NT2/D1 (cell line): ENCODE measurements at regions not wholly inside any gene's neighbourhood (a gene's known extent, or its start where the extent isn't known, plus 50 kb on each side); places are given as distances from the start of the nearest gene placed in this dataset.

Experiments
- DNase-seq: peaks from one replicate; pipeline ENCODE4 v3.0.0-alpha.2; 2011; ENCODE audit warnings: low read depth, low spot score
- H3K27me3 ChIP-seq: 2 replicates; pipeline ENCODE4 v1.6.0; 2011; ENCODE audit warnings: mild to moderate bottlenecking; ENCODE audit not compliant: insufficient read length, insufficient read depth
- H3K36me3 ChIP-seq: 2 replicates; pipeline ENCODE4 v1.6.1; 2011; ENCODE audit warnings: mild to moderate bottlenecking, low read length, mixed read lengths; ENCODE audit not compliant: insufficient read depth, insufficient read length
- H3K4me1 ChIP-seq: 2 replicates; pipeline ENCODE4 v1.5.1; 2011; ENCODE audit not compliant: insufficient read depth, insufficient read length
- H3K4me3 ChIP-seq: 2 replicates; pipeline ENCODE4 v1.5.1; 2011; ENCODE audit warnings: low read depth; ENCODE audit not compliant: insufficient read length
- H3K9ac ChIP-seq: 2 replicates; pipeline ENCODE4 v1.6.0; 2011; ENCODE audit warnings: low read depth; ENCODE audit not compliant: insufficient read length
- H3K9me3 ChIP-seq: 2 replicates; pipeline ENCODE4 v1.5.1; 2011; ENCODE audit warnings: mild to moderate bottlenecking, low read length; ENCODE audit not compliant: insufficient read depth
- SUZ12 ChIP-seq: IDR thresholded peaks from 2 replicates; pipeline ENCODE4 v1.6.1; 2011; ENCODE audit not compliant: insufficient read length, insufficient read depth; ENCODE audit errors: extremely low read depth
- YY1 ChIP-seq: IDR thresholded peaks from 2 replicates; pipeline ENCODE4 v1.6.1; 2011; ENCODE audit not compliant: insufficient read length, insufficient read depth
- ZNF274 ChIP-seq: IDR thresholded peaks from 2 replicates; pipeline ENCODE4 v1.6.1; 2011; ENCODE audit warnings: mild to moderate bottlenecking, low read depth, low read length

DNA sequence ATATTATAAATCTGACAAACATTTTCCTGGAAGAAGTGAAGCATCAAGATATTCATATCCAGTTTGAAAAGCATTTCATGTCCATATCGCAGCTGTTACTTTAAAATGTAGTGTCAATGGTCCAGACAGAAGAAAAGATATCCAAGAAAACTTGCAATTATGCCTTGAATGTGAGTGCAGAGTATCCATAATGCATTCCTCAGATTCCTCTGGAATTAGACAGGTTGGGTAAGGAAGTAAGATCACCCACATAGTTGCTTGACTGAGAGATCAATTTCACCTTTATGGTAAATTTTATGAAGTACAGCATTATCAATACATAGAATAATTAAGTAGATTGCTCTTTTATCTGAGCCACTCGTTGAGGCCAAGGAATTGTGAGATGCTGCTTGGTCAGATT, 327.0 kb upstream of the SLITRK5 start:
- TF ChIP-seq ZNF274 (no peak), YY1 (no peak), SUZ12 (no peak)
- no peak for DNase-seq

DNA sequence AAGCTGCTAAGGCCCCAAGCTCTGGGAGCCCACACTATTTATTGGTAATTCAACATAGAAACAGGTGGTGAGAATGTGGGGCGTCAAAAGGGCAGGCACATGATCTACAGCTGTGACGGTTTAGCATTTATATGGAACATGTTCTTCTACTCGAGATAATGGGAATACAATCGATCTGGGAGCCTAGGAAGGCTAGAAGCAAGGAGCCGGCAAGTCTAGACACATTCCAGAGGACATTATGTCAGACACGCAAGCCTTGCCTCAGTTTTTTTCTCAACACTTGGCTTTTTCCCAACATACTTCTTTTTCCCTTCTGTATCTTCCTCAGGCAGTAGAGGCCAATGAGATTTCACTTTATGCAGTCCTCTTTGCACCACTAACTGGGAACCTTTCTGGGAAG, 315.7 kb upstream of the SLITRK5 start:
- TF ChIP-seq YY1 (no peak), SUZ12 (no peak), ZNF274 (no peak)
- Histone ChIP-seq H3K27me3 (no peaks in the 10 kb centered on the region), H3K9me3 (no peaks in the 10 kb centered on the region), H3K36me3 (no peaks in the 10 kb centered on the region), H3K4me1 (no peaks in the 10 kb centered on the region), H3K9ac (no peak overlapping the region), H3K4me3 (no peak overlapping the region)
- no peak for DNase-seq

More for the DNA sequence above, 327.0 kb upstream of the SLITRK5 start:
- H3K4me1 ChIP-seq: no peaks in the 10 kb centered on the region
- H3K9ac ChIP-seq: no peak overlapping the region
- H3K4me3 ChIP-seq: no peak overlapping the region
- H3K36me3 ChIP-seq: no peaks in the 10 kb centered on the region
- no peaks in the 10 kb centered on the region for H3K27me3 ChIP-seq
- H3K9me3 ChIP-seq: no peaks in the 10 kb centered on the region

DNA sequence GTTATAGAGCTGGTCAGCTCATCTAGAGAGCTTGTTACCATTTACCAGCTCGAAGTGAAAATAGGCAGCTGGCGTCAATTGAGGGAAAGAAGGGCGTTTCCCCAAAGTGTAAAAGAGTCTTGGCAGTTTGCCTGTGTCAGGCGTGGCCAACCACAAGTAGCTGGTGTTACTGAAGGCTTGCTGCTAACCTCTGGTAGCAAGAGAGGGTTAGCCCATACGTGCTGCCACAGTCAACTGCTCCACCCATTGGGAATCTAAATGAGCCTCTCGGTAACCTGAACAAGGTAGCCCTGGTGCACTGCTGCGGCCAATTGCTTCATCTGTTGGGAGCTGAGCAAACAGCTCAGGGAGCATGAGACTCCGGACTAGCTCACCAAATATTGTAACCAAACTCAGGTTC, 314.9 kb upstream of the SLITRK5 start:
- no peak overlapping the region for H3K9ac ChIP-seq
- H3K4me1 ChIP-seq: no peaks in the 10 kb centered on the region
- no peak for DNase-seq
- no peaks in the 10 kb centered on the region for H3K36me3 ChIP-seq
- H3K4me3 ChIP-seq: no peak overlapping the region
- H3K9me3 ChIP-seq: no peaks in the 10 kb centered on the region
- no peak for TF ChIP-seq ZNF274
- TF ChIP-seq YY1: no peak
- TF ChIP-seq SUZ12: no peak
- no peaks in the 10 kb centered on the region for H3K27me3 ChIP-seq

DNA sequence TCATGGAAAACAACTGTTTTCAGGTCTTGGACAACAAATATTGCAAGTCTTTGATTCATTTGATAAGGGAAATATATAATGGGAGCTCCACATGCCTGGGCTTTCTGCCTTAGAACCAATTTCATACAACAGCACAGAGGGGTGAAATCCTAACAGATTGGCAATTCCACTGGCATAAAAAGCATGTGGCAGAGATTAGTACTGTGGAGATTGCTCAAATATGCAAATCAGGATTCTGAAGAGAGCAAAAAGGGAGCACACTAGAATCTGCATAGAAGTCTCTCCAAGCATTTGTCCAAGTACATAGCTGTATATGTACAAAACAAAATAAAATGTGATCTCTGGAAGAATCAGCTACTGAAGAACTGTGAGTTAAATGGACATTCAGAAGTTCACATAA, 312.9 kb upstream of the SLITRK5 start:
- no peak overlapping the region for H3K9ac ChIP-seq
- H3K4me3 ChIP-seq: no peak overlapping the region
- no peak for DNase-seq
- H3K36me3 ChIP-seq: no peaks in the 10 kb centered on the region
- no peaks in the 10 kb centered on the region for H3K27me3 ChIP-seq
- H3K9me3 ChIP-seq: no peaks in the 10 kb centered on the region
- no peaks in the 10 kb centered on the region for H3K4me1 ChIP-seq
- TF ChIP-seq SUZ12 (no peak), YY1 (no peak), ZNF274 (no peak)

DNA sequence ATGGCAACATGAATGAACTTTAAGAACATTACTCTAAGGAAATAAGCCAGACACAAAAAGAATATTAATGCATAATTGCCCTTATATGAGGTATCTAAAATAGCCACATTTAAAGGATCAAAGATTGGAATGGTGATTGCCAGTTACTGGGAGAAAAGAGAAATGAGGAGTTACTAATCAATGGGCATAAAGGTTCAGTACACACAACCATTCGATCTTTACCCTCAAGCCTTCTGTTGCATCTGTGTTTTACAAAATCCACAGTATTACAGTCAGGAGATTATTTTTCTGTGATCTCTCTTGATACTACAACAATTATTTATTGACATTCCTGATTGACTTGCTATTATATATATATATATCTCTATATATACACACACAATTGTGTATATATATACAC, 310.0 kb upstream of the SLITRK5 start:
- TF ChIP-seq SUZ12 (no peak), ZNF274 (no peak), YY1 (no peak)
- H3K36me3 ChIP-seq: no peaks in the 10 kb centered on the region
- no peak for DNase-seq
- H3K9me3 ChIP-seq: no peaks in the 10 kb centered on the region
- no peaks in the 10 kb centered on the region for H3K4me1 ChIP-seq
- H3K27me3 ChIP-seq: no peaks in the 10 kb centered on the region
- no peak overlapping the region for H3K4me3 ChIP-seq
- H3K9ac ChIP-seq: no peak overlapping the region

DNA sequence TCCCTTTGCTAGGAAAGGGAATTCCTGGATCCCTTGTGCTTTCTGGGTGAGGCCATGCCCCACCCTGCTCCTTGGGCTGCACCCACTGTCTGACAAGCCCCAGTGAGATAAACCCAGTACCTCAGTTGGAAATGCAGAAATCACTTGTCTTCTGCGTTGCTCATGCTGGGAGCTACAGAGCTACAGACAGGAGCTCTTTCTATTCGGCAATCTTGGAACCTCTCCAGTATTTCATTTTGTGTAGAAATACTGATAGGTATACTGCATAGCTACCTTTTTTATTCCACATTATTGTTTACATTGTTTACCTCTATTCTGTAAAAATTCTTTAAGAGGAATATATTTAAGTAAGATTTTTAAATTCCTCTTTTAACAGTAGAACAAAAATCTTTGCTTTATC, 302.5 kb upstream of the SLITRK5 start:
- TF ChIP-seq ZNF274 (no peak), SUZ12 (no peak), YY1 (no peak)
- DNase-seq: no peak
- H3K4me3 ChIP-seq: no peak overlapping the region
- peaks cover 4% of the 10 kb centered on the region; the same call in 1 of the 2 replicates for H3K9me3 ChIP-seq
- H3K27me3 ChIP-seq: no peaks in the 10 kb centered on the region
- H3K36me3 ChIP-seq: no peaks in the 10 kb centered on the region
- no peak overlapping the region for H3K9ac ChIP-seq
- no peaks in the 10 kb centered on the region for H3K4me1 ChIP-seq

DNA sequence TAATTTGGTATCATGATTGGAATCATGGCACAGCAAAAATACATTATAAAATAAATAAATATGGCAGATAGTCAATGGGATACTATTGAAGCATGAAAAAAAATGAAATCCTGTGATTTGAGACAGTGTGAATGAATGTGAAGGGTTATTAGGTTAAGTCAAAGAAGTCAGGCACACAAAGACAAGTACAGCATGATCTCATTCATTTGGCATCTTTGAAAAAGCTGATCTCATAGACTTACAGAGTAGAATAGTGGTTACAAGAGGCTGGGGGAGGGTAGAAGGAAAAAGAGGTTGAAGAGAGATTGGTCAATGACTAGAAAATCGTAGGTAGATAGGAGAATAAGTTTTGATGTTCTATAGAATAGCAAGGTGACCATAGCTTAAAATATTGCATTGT, 295.1 kb upstream of the SLITRK5 start:
- Histone ChIP-seq H3K9me3 (no peaks in the 10 kb centered on the region), H3K27me3 (no peaks in the 10 kb centered on the region), H3K4me1 (no peaks in the 10 kb centered on the region), H3K4me3 (no peak overlapping the region), H3K9ac (no peak overlapping the region), H3K36me3 (no peaks in the 10 kb centered on the region)
- TF ChIP-seq ZNF274: no peak
- TF ChIP-seq YY1: no peak
- TF ChIP-seq SUZ12: no peak
- no peak for DNase-seq

DNA sequence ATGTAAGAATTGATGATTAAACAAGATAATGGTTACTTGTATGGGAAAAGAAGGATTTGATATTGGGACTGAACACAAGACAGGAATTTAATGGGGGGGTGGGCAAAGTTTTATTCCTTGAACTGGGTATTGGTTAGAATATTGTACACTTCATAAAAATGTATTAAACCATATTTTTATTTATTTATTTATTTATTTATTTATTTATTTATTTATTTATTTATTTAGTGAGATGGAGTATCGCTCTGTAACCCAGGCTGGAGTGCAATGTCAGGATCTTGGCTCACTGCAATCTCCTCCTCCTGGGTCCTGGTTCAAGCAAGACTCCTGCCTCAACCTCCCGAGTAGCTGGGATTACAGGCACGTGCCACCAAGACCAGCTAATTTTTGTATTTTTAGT, 287.1 kb upstream of the SLITRK5 start:
- no peaks in the 10 kb centered on the region for H3K27me3 ChIP-seq
- H3K4me1 ChIP-seq: no peaks in the 10 kb centered on the region
- DNase-seq: no peak
- H3K9me3 ChIP-seq: no peaks in the 10 kb centered on the region
- no peak overlapping the region for H3K4me3 ChIP-seq
- TF ChIP-seq YY1 (no peak), SUZ12 (no peak), ZNF274 (no peak)
- no peak overlapping the region for H3K9ac ChIP-seq
- no peaks in the 10 kb centered on the region for H3K36me3 ChIP-seq
